NCI-H748 (cell line): ENCODE measurements at regions not wholly inside any gene's neighbourhood (a gene's known extent, or its start where the extent isn't known, plus 50 kb on each side); places are given as distances from the start of the nearest gene placed in this dataset.

Experiments used
- DNase-seq: peaks from one replicate; lab custom pipeline; 2025; ENCODE audit not compliant: unreplicated experiment; lab: John Stamatoyannopoulos, UW

DNA sequence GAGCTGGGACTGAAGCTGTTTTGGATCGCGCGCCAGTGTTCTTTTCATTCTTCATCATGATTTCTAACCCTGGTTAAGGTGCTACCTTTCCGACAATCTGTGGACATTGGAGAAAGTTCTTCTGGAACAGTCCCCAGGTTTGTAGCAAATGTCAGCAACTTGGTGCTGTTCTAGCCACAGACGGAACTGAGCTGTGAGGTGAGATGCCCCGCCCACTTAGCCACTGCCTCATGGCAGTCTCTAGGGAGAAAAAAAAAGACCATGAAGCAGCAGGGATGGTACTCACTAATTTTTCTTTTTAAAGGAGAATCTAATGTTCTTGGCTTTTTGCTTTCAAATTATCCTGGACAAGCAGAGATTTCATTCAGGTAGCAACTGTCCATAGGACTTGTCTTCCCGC is 72.1 kb upstream of the STK32A start:
- no peak for DNase-seq

DNA sequence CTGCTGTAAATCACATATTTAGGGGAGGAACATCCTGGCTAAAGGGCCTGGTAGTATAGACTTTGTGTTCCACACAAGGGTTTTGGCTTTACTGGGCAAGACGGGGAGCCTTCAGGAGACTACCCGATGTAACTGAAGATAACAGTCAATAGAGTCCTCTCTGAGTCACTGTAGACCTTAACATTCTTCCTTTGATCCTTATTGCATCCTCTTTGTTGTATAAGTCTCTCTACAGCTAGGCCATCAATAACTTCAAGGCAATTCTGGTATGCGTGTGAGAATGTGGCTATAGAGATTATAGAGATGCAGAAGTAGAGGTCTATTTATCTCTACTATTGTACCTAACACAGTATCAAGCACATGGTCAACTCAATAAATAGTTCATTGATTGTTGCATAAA is 67.3 kb upstream of the STK32A start:
- DNase-seq, result no peak

DNA sequence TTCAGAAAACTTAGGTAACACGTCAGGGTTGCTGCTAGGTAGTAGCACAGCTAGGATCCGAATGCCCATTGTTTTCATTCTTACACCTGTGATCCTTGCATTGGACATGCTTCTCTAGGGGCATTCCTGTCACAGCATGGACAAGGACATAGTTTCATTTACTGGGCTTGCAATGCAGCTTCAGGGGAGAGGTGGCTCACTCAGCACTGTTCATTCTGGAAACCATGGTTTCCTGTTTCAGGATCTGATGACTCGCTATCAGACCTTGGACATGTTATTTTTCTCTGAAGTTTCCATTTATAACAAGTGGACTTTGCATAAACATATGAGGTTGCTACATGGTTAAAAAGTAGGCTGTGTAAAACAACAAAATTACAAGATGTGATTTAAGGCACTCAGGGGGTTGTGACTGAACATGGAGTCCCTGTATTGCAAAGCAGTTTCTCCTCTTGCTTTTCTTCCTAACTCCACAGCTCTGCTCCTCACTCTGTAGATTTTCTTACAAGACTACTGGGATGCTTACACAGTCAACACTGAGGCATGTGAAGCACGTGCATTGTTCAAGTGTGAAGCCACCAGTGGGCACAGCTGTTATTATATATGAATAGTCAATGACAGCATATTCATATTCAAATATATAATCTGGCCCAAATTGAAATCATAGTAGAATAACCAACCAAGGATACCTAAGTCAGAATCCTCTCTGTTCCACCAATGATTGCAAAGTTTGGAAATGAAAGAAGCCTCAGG is 66.1 kb upstream of the STK32A start:
- DNase-seq, result no peak

DNA sequence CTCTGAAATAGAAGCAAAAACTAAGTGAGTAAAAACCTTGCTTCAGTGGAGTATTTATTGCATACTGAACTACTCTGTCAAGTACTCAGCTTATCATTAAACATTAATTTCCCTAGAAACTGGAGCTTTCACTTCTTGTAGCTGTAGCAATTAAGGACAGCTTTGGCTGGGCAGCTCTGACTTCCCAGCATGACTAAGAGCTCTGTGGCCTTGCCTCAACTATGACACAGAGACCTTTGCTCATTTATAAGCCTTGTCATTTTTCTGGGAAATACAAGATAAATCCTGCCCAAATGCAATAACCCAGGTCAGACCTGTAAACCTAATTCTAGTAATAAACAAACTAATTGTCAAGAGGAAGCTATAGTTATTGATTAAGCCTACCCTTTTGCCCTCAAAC is 65.4 kb upstream of the STK32A start:
- no peak for DNase-seq

DNA sequence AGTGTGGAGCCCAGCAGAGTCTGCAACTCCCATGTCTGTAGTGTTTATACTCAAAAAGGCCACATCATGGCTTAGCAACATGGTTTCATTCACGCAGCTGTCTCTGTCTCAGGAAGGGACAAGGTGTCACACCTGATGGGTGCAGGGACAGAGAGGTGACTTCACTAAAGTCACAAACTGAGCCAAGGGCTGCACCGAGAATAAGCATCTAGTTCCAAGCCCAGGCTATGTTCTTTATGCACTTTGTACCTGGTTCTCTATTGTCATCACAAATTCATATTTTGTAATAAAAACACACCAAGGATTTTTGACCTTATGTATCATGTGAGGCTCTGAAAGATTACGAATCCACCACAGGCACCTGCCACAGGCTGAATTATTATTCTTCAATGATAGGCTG is 64.9 kb upstream of the STK32A start:
- DNase-seq, result no peak

DNA sequence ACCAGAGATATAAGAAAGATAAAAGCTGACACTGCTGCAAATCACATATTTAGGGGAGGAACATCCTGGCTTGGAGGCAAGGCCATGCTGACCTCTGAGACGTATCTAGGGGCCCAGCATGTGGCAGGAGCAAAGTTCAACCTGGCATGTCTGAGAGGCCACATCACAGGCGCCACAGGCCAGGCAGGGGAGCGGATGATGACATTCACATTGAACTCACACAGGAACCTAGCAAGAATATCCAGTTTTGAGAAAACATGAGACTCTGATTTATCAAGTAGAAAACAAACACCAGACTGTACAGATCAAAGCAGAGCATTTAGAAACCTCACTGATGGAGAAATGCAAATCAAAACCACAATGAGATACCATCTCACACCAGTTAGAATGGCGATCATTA is 64.2 kb upstream of the STK32A start:
- no peak for DNase-seq

DNA sequence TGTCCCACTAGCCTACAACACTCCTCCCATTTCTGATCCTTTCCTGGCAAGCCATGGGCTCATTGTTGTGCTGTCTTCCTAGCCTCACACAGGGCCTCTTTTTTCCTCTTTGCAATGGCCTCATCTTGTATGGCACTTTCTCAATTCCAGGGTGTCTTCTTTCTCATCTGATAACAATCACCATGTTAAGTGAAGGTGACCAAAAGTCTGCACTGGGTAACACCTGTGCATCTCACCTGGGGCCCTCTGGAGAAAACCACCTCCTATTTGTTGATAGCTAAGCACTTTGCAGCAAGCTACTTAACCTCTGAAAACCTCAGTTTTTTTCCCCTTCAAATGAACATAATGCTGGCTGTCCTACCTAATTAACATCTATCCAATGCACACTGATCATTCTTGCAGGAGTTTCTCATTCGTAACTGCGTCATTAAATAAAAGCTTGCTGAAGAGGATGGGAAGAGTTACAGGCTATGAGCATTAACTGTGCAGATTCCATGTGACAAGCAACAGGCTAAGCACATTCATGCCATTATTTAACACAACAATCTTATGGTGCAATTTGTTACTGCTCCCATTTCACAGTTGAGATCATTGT is 60.1 kb upstream of the STK32A start:
- DNase-seq, result no peak

DNA sequence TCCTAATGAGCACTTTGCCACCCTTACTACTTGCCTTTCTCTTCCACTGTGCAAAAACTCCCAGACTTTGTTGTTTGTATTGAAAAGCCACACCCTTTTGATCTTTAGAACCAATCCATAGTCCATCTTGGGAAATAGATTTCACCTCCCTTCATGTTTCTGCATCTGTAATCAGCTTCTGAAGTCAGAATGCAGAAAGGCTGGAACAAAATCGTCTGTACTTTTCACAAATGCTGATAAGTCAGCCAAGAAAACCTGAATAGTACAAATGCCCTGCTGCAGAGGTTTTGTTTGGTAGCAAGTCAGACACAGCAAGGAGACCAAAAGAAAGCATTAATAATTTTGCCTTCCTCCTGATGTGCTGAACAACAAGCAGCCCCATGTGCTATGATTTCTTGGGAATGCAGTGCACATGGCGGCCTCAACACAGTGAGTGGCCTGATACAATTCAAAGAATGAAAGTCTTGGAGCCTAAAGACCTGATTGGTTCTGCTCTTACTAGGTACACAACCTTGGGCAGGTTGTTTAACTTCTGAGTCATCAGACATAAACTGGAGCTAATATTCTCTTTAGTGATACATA is 59.2 kb upstream of the STK32A start:
- DNase-seq, result no peak

DNA sequence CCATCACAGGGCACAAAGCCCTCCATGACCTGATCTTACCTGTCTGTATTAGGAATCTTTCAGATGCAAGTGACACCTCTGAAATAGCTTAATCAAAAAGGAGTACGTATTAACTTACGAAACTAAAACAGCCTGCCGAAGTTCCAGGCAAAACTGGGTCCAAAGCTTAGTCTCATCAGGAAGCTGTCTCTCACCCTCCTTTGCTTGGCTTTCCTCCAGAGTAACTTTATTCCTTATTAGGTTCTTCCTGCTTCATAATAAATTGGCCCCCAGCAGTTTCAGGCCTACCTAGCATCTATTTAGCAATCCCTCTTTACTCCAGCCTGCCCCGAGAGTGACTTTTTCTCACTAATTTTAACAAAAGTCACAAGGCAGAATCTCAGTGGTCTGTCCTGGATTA is 58.4 kb upstream of the STK32A start:
- DNase-seq, result no peak

DNA sequence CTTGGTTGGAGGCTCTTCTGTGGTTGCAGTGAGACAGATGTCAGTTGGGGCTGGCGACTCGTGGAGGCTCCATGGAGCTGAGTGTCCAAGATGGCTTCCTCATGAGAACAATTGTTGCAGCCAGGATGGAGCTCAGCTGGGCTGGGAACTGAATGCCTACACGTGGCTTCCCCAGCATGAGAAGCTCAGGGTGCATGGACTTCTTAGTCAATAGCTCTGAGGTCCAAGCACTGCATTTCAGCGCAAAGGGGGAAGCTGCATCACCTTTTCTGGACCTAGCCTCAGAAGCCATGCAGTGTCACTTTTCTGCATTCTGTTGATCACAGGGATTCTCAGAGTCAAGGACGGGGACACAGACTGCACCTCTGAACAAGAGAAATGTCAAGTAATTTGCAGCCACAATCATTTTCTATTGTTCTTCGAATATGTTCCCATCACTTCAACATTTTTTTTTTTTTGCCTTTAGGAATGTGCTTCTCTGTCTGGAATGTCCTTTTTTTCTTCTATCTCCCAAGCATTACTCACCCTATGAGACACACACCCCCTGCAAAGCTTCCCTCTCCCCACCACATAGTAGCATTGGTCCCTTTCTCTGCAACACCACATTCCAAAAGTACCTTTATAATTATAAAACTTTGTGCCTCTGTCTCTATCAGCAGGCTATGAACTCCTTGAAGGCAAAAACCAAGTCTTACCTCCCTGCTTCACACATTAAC is 57.5 kb upstream of the STK32A start:
- DNase-seq, result no peak

DNA sequence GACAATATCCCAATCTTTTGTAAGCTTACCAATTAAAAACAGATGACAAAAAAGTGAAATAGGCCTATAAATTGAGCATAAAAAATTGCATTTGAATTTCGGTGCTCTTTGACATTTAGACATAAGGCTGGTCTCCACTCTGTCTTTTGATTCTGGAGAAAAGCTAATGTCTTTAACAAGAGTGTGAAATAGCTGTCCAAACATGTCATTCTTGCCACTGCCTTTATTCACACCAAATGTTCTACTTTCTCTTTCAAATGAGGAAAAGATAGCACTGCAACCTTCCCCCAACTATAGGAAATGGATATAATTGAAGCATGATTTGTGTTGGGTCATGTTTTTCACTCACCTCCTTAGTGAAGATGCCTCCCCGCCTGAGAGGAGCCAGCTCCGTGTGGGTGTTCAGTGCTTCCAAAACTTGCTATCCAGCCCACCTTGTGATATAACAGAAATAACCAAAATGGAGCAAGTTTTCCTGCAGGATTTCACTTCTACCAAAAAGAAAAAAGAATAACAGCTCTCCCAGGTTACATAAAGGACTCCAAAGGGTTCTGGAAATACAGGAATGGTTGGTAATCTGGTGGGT is 55.2 kb upstream of the STK32A start:
- DNase-seq, result no peak

DNA sequence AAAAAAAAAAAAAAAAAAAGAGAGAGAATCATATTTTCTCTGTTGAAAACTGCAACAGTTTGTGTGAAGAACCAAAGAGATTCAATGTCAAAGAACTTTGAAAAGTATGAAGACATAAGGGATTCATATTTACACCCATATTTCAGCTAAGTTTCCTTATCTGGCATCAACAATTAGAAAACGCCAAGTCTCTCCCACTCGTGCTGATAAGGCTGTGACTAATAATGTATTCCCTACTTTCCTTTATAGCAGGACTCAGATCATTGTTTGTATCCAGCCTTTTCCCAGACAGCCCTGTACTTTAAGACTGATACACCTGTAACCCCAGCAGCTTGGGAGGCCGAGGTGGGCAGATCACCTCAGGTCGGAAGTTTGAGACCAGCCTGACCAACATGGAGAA is 54.1 kb upstream of the STK32A start:
- DNase-seq, result no peak
